GM23338 (cell line): ENCODE measurements at regions not wholly inside any gene's neighbourhood (a gene's known extent, or its start where the extent isn't known, plus 50 kb on each side); places are given as distances from the start of the nearest gene placed in this dataset.

Experiments
- JUNB ChIP-seq: IDR thresholded peaks from one replicate; pipeline ENCODE4 v1.6.1; 2016; ENCODE audit warnings: antibody characterized with exemption; ENCODE audit not compliant: unreplicated experiment
- POLR2AphosphoS5 ChIP-seq: IDR thresholded peaks from 2 replicates; pipeline ENCODE4 v1.6.1; 2016; ENCODE audit warnings: antibody characterized with exemption, low read depth
- TF ChIP-seq, protein P1 (sequence below), 2 experiments: fragments of 200-600 bp in 1 of 2; sonication (generic) in 1 of 2; conservative IDR thresholded peaks; 2 replicates each; pipeline versions ENCODE4 v1.5.1 to v1.6.1; 2016 to 2017; ENCODE audit warnings: antibody characterized with exemption in 2 of 2, low read depth in 2 of 2, mild to moderate bottlenecking in 2 of 2, moderate library complexity in 1 of 2

DNA sequence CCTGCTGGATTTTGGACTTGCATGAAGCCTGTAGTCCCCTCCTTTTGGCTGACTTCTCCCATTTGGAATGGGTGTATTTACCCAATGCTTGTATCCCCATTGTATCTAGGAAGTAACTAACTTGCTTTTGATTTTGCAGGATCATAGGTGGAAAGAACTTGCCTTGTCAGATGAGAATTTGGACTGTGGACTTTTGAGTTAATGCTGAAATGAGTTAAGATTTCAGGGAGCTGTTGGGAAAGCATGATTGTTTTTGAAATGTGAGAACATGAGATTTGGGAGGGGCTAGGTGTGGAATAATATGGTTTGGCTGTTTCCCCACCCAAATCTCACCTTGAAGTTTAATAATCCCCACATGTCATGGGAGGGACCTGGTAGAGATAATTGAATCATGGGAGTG is 189.6 kb upstream of the CDKN2B start:
- TF ChIP-seq JUNB (no peak), POLR2AphosphoS5 (no peak)
- TF ChIP-seq, protein P1, sequence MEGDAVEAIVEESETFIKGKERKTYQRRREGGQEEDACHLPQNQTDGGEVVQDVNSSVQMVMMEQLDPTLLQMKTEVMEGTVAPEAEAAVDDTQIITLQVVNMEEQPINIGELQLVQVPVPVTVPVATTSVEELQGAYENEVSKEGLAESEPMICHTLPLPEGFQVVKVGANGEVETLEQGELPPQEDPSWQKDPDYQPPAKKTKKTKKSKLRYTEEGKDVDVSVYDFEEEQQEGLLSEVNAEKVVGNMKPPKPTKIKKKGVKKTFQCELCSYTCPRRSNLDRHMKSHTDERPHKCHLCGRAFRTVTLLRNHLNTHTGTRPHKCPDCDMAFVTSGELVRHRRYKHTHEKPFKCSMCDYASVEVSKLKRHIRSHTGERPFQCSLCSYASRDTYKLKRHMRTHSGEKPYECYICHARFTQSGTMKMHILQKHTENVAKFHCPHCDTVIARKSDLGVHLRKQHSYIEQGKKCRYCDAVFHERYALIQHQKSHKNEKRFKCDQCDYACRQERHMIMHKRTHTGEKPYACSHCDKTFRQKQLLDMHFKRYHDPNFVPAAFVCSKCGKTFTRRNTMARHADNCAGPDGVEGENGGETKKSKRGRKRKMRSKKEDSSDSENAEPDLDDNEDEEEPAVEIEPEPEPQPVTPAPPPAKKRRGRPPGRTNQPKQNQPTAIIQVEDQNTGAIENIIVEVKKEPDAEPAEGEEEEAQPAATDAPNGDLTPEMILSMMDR (conservative IDR thresholded peaks at IDR 0.05; ENCODE audit: low read depth in 2 of 2), result no peak
